IMR-90 (cell line): ENCODE measurements at regions not wholly inside any gene's neighbourhood (a gene's known extent, or its start where the extent isn't known, plus 50 kb on each side); places are given as distances from the start of the nearest gene placed in this dataset.

Source experiments
- ATAC-seq: fragments of 200-7000 bp; cut with Tn5 transposase; 2 replicates; pipeline ENCODE4 v1.9.1; 2020; ENCODE audit warnings: low read depth, mild to moderate bottlenecking, moderate library complexity
- BruUV-seq: library from RNA; stranded (reverse); fragments of 400-500 nt; replicated peaks from 2 replicates; lab custom pipeline; 2021; lab: Mats Ljungman, UMichigan
- CTCF ChIA-PET: fragments of 300-600 bp; formaldehyde crosslinking; extraction: SDS; loops from one replicate; lab custom pipeline; 2021; ENCODE audit warnings: antibody characterized with exemption; lab: Yijun Ruan, JAX
- POLR2A ChIA-PET: fragments of 300-600 bp; sonication (Branson Sonifier 250); formaldehyde crosslinking; loops from one replicate; lab custom pipeline; 2022; ENCODE audit warnings: antibody characterized with exemption; ENCODE audit not compliant: unreplicated experiment; lab: Charles Lee
- DNase-seq: peaks from one replicate; pipeline ENCODE4 v3.0.0; 2013
- H2AFZ ChIP-seq: replicated peaks from 2 replicates; pipeline ENCODE3; 2013; ENCODE audit warnings: low read length, mild to moderate bottlenecking; ENCODE audit not compliant: poor library complexity
- H2AK5ac ChIP-seq: 2 replicates; pipeline ENCODE4 v1.6.1; 2013; ENCODE audit warnings: low read depth, low read length, inconsistent platforms
- H2AK9ac ChIP-seq: replicated peaks from 2 replicates; pipeline ENCODE3; 2013; ENCODE audit warnings: mild to moderate bottlenecking, low read depth, low read length, moderate library complexity; ENCODE audit not compliant: poor library complexity
- H2BK120ac ChIP-seq: 2 replicates; pipeline ENCODE4 v1.6.1; 2013; ENCODE audit warnings: low read depth, low read length, inconsistent platforms
- H2BK15ac ChIP-seq: 3 replicates; pipeline ENCODE4 v1.6.1; 2013; ENCODE audit warnings: low read depth, low read length, inconsistent platforms
- H2BK20ac ChIP-seq: 2 replicates; pipeline ENCODE4 v1.6.1; 2013; ENCODE audit warnings: low read depth, mild to moderate bottlenecking, inconsistent platforms, low read length, moderate library complexity
- H2BK5ac ChIP-seq: 2 replicates; pipeline ENCODE4 v1.6.1; 2013; ENCODE audit warnings: mild to moderate bottlenecking, low read depth, low read length, inconsistent platforms; ENCODE audit not compliant: poor library complexity, severe bottlenecking
- H3K14ac ChIP-seq: replicated peaks from 2 replicates; pipeline ENCODE4 v1.6.1; 2013; ENCODE audit warnings: low read depth, low read length, inconsistent platforms
- H3K18ac ChIP-seq: 2 replicates; pipeline ENCODE4 v1.6.1; 2013; ENCODE audit warnings: low read depth, low read length, control low read depth
- H3K23ac ChIP-seq: 2 replicates; pipeline ENCODE4 v1.6.1; 2013; ENCODE audit warnings: low read depth, low read length, inconsistent platforms
- H3K27ac ChIP-seq: 2 replicates; pipeline ENCODE4 v1.5.1; 2013; ENCODE audit warnings: mild to moderate bottlenecking, control low read depth, low read length; ENCODE audit not compliant: insufficient read depth
- H3K27me3 ChIP-seq: 2 replicates; pipeline ENCODE4 v1.6.1; 2013; ENCODE audit warnings: low read length; ENCODE audit not compliant: control insufficient read depth, insufficient read depth
- H3K36me3 ChIP-seq: 2 replicates; pipeline ENCODE4 v1.6.1; 2013; ENCODE audit warnings: low read length, mixed read lengths; ENCODE audit not compliant: control insufficient read depth, insufficient read depth
- H3K4ac ChIP-seq: 2 replicates; pipeline ENCODE4 v1.6.1; 2013; ENCODE audit warnings: low read depth, low read length, inconsistent platforms
- H3K4me1 ChIP-seq: 2 replicates; pipeline ENCODE4 v1.6.1; 2013; ENCODE audit warnings: low read length, mixed read lengths; ENCODE audit not compliant: control insufficient read depth, insufficient read depth
- H3K4me2 ChIP-seq: 2 replicates; pipeline ENCODE4 v1.6.1; 2013; ENCODE audit warnings: low read depth, mild to moderate bottlenecking, control low read depth, low read length, moderate library complexity
- H3K4me3 ChIP-seq: 2 replicates; pipeline ENCODE4 v1.5.1; 2013; ENCODE audit warnings: low read depth, mild to moderate bottlenecking, control low read depth, low read length, moderate library complexity; ENCODE audit not compliant: insufficient read depth
- H3K56ac ChIP-seq: 2 replicates; pipeline ENCODE4 v1.6.1; 2013; ENCODE audit warnings: low read length, inconsistent platforms; ENCODE audit not compliant: insufficient read depth; ENCODE audit errors: extremely low read depth
- H3K79me1 ChIP-seq, 2 experiments: 2 replicates each; pipeline ENCODE4 v1.6.1; 2013; ENCODE audit warnings: low read length in 2 of 2, inconsistent platforms in 1 of 2, low read depth in 1 of 2
- H3K9ac ChIP-seq: 2 replicates; pipeline ENCODE4 v1.6.1; 2013; ENCODE audit warnings: low read depth, low read length, control low read depth
- H3K9me1 ChIP-seq: 2 replicates; pipeline ENCODE4 v1.6.1; 2013; ENCODE audit warnings: low read length, inconsistent platforms; ENCODE audit not compliant: insufficient read depth
- H3K9me3 ChIP-seq: 2 replicates; pipeline ENCODE4 v1.6.1; 2013; ENCODE audit warnings: low read length; ENCODE audit not compliant: control insufficient read depth, insufficient read depth
- H4K20me1 ChIP-seq: 2 replicates; pipeline ENCODE4 v1.6.1; 2013; ENCODE audit warnings: low read length, inconsistent platforms; ENCODE audit not compliant: insufficient read depth
- H4K5ac ChIP-seq: 2 replicates; pipeline ENCODE4 v1.6.1; 2013; ENCODE audit warnings: mild to moderate bottlenecking, low read depth, low read length, control low read depth
- H4K8ac ChIP-seq, 2 experiments: 2 replicates each; pipeline ENCODE4 v1.6.1; 2013; ENCODE audit warnings: low read depth in 2 of 2, low read length in 2 of 2, control low read depth in 1 of 2, inconsistent platforms in 1 of 2
- H4K91ac ChIP-seq: 2 replicates; pipeline ENCODE4 v1.6.1; 2013; ENCODE audit warnings: low read depth, low read length, inconsistent platforms; ENCODE audit not compliant: insufficient read depth
- BHLHE40 ChIP-seq: fragments of 150-350 bp; IDR thresholded peaks from 2 replicates; pipeline ENCODE4 v1.6.1; 2016; ENCODE audit warnings: mild to moderate bottlenecking, low read depth, low read length
- CEBPB ChIP-seq: IDR thresholded peaks from 2 replicates; pipeline ENCODE4 v1.6.1; 2012; ENCODE audit warnings: low read depth, low read length, improper control_type of control experiment
- CHD1 ChIP-seq: IDR thresholded peaks from 2 replicates; pipeline ENCODE4 v1.6.1; 2012; ENCODE audit warnings: low read depth, low read length, improper control_type of control experiment
- CTCF ChIP-seq: conservative IDR thresholded peaks from 2 replicates; pipeline ENCODE4 v1.5.1; 2012; ENCODE audit warnings: mild to moderate bottlenecking, low read depth, low read length, improper control_type of control experiment
- ELK1 ChIP-seq: fragments of 150-350 bp; IDR thresholded peaks from 2 replicates; pipeline ENCODE4 v1.6.1; 2016; ENCODE audit warnings: low read depth, mild to moderate bottlenecking, low read length, moderate library complexity, borderline replicate concordance
- FOS ChIP-seq: fragments of 150-350 bp; IDR thresholded peaks from 2 replicates; pipeline ENCODE4 v1.6.1; 2016; ENCODE audit warnings: low read depth, low read length
- MAFK ChIP-seq: IDR thresholded peaks from 2 replicates; pipeline ENCODE4 v1.6.1; 2012; ENCODE audit warnings: low read depth, low read length, improper control_type of control experiment
- MAZ ChIP-seq: IDR thresholded peaks from 2 replicates; pipeline ENCODE4 v1.6.1; 2012; ENCODE audit warnings: low read depth, mild to moderate bottlenecking, low read length, improper control_type of control experiment, moderate library complexity, borderline replicate concordance
- MXI1 ChIP-seq: IDR thresholded peaks from 2 replicates; pipeline ENCODE4 v1.6.1; 2012; ENCODE audit warnings: low read depth, mild to moderate bottlenecking, low read length, moderate library complexity, borderline replicate concordance
- NFE2L2 ChIP-seq: fragments of 150-350 bp; IDR thresholded peaks from 2 replicates; pipeline ENCODE4 v1.6.1; 2016; ENCODE audit warnings: low read depth, mild to moderate bottlenecking, low read length
- POLR2A ChIP-seq: IDR thresholded peaks from 2 replicates; pipeline ENCODE4 v1.6.1; 2012; ENCODE audit warnings: mild to moderate bottlenecking, low read depth, low read length
- RAD21 ChIP-seq: IDR thresholded peaks from 2 replicates; pipeline ENCODE4 v1.6.1; 2012; ENCODE audit warnings: low read length, improper control_type of control experiment
- RFX5 ChIP-seq: IDR thresholded peaks from 2 replicates; pipeline ENCODE4 v1.8.0; 2012; ENCODE audit warnings: low read depth, mild to moderate bottlenecking, low read length, moderate library complexity
- SMC3 ChIP-seq: fragments of 150-350 bp; IDR thresholded peaks from 2 replicates; pipeline ENCODE4 v1.6.1; 2016; ENCODE audit warnings: low read depth, mild to moderate bottlenecking, antibody characterized with exemption, low read length, moderate library complexity
- WGBS, 2 experiments: methylation state at CpG; one replicate each; pipeline versions ENCODE4 v1.1.5 to v1.1.7; 2013; ENCODE audit warnings: missing lambda C conversion rate in 2 of 2; ENCODE audit not compliant: insufficient read length in 1 of 2; ENCODE audit errors: extremely low coverage in 2 of 2; 5-methylcytosine and 5-hydroxymethylcytosine counted together
- dilution Hi-C: fragments of 300-500 bp; cut with HindIII; formaldehyde crosslinking; loops from one replicate; pipeline ENCODE4 v1.14.3; 2018; ENCODE audit warnings: low sequenced_read_pairs; ENCODE audit not compliant: unreplicated experiment
- in situ Hi-C: fragments of 300-500 bp; cut with MboI; formaldehyde crosslinking; loops from 3 replicates; pipeline ENCODE4 v1.14.3; 2019; ENCODE audit warnings: low sequenced_read_pairs, inconsistent platforms, mixed read lengths
- intact Hi-C: fragments of 100-400 bp; cut with micrococcal nuclease; formaldehyde crosslinking; loops from 2 replicates; pipeline ENCODE4 v1.10.0; 2022
- TF ChIP-seq, protein P1 (sequence below): fragments of 150-350 bp; IDR thresholded peaks from 2 replicates; pipeline ENCODE4 v1.6.1; 2017; ENCODE audit warnings: mild to moderate bottlenecking, antibody characterized with exemption, low read length, low read depth

GRCh38 chr17:62194401-62194800, 129.3 kb upstream of the MED13 start:
- H2BK20ac ChIP-seq, result no peak overlapping the region
- H3K18ac ChIP-seq, result no peak overlapping the region
- H4K20me1 ChIP-seq, result no peaks in the 10 kb centered on the region
- H3K4me2 ChIP-seq, result no peak overlapping the region
- no peak overlapping the region for H4K8ac ChIP-seq
- no peak overlapping the region for H4K5ac ChIP-seq
- no peaks in the 10 kb centered on the region for H3K4me1 ChIP-seq
- intact Hi-C loops (no loop called here), dilution Hi-C loops (no loop called here), in situ Hi-C loops (no loop called here)
- no peak overlapping the region for H3K14ac ChIP-seq
- no peak overlapping the region for H3K9ac ChIP-seq
- H2AK5ac ChIP-seq, result no peak overlapping the region
- WGBS, 2 experiments, result no CpG with 5 or more reads among the region's 4 CpGs
- CTCF ChIA-PET, result no interaction called here
- ATAC-seq, result no peak
- H3K4me3 ChIP-seq, result no peak overlapping the region
- H3K27ac ChIP-seq, result no peak overlapping the region
- H3K36me3 ChIP-seq, result no peaks in the 10 kb centered on the region
- no peak overlapping the region for H2BK15ac ChIP-seq
- TF ChIP-seq BHLHE40 (no peak), RFX5 (no peak), MAZ (no peak), CHD1 (no peak), MAFK (no peak), CTCF (no peak), NFE2L2 (no peak), RAD21 (no peak), POLR2A (no peak), ELK1 (no peak), CEBPB (no peak), FOS (no peak), MXI1 (no peak), SMC3 (no peak)
- TF ChIP-seq, protein P1, sequence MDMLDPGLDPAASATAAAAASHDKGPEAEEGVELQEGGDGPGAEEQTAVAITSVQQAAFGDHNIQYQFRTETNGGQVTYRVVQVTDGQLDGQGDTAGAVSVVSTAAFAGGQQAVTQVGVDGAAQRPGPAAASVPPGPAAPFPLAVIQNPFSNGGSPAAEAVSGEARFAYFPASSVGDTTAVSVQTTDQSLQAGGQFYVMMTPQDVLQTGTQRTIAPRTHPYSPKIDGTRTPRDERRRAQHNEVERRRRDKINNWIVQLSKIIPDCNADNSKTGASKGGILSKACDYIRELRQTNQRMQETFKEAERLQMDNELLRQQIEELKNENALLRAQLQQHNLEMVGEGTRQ, result no peak
- H2AK9ac ChIP-seq, result no peak overlapping the region
- H3K27me3 ChIP-seq, result no peaks in the 10 kb centered on the region
- BruUV-seq, result no TSS peak
- no peak for DNase-seq
- H3K23ac ChIP-seq, result no peak overlapping the region
- no peaks in the 10 kb centered on the region for H3K79me1 ChIP-seq
- no peak overlapping the region for H2AFZ ChIP-seq
- no peak overlapping the region for H3K4ac ChIP-seq
- peaks cover 2% of the 10 kb centered on the region; the same call in 1 of the 2 replicates for H3K9me3 ChIP-seq
- H2BK5ac ChIP-seq, result no peak overlapping the region
- H2BK120ac ChIP-seq, result no peak overlapping the region
- H3K9me1 ChIP-seq, result no peaks in the 10 kb centered on the region
- POLR2A ChIA-PET, result no interaction called here
- H3K56ac ChIP-seq, result no peak overlapping the region
- no peak overlapping the region for H4K91ac ChIP-seq
